Breast epithelium (tissue), 4 donors: ENCODE measurements at regions not wholly inside any gene's neighbourhood (a gene's known extent, or its start where the extent isn't known, plus 50 kb on each side); places are given as distances from the start of the nearest gene placed in this dataset.

Experiments
- DNase-seq, 2 donors: peaks; one replicate each; pipeline ENCODE4 v3.0.0-alpha.2; 2019; ENCODE audit warnings: low spot score in 2 of 2
- H3K27ac ChIP-seq, 2 donors: fragments of 200-600 bp; sonication (generic) in 1 of 2; one replicate each; pipeline ENCODE4 v1.5.1; 2016 to 2019; ENCODE audit warnings: mild to moderate bottlenecking in 1 of 2
- H3K27me3 ChIP-seq, 2 donors: fragments of 200-600 bp; sonication (generic) in 1 of 2; one replicate each; pipeline versions ENCODE4 v1.5.1 to v1.6.0; 2017 to 2019; ENCODE audit warnings: control low read depth in 1 of 2, mild to moderate bottlenecking in 1 of 2
- H3K36me3 ChIP-seq: fragments of 200-600 bp; one replicate; pipeline ENCODE4 v1.5.1; 2019
- H3K4me1 ChIP-seq, 2 donors: fragments of 200-600 bp; sonication (generic); one replicate each; pipeline ENCODE4 v1.5.1; 2016 to 2019; ENCODE audit warnings: control low read depth in 1 of 2
- H3K4me3 ChIP-seq, 3 donors: fragments of 200-600 bp; sonication (generic); 1 replicate in 2 of 3; 2 replicates in 1 of 3; pipeline ENCODE4 v1.5.1; 2016 to 2019; ENCODE audit warnings: mild to moderate bottlenecking in 3 of 3, moderate library complexity in 2 of 3
- H3K9me3 ChIP-seq, 2 donors: fragments of 200-600 bp; sonication (generic) in 1 of 2; one replicate each; pipeline ENCODE4 v1.5.1; 2016 to 2019; ENCODE audit warnings: control low read depth in 1 of 2
- CTCF ChIP-seq, 3 donors: fragments of 450-650 bp; IDR thresholded peaks; one replicate each; pipeline ENCODE4 v1.5.1; 2016 to 2017; ENCODE audit warnings: antibody characterized with exemption in 3 of 3, mild to moderate bottlenecking in 3 of 3, moderate library complexity in 3 of 3
- POLR2A ChIP-seq: fragments of 450-650 bp; IDR thresholded peaks from one replicate; pipeline ENCODE4 v1.6.1; 2016; ENCODE audit warnings: antibody characterized with exemption, mild to moderate bottlenecking, moderate library complexity
- POLR2AphosphoS5 ChIP-seq, 3 donors: sonication (generic); formaldehyde crosslinking; IDR thresholded peaks; one replicate each; pipeline ENCODE4 v1.6.1; 2017; ENCODE audit warnings: antibody characterized with exemption in 3 of 3
- intact Hi-C: fragments of 100-400 bp; cut with DNase I; formaldehyde crosslinking; loops from one replicate; pipeline ENCODE4 v1.15.1; 2023; ENCODE audit warnings: low total_unique reads

GRCh38 chr4:97216046-97216445, 927.2 kb downstream of the STPG2 start:
- H3K27ac ChIP-seq = no peak overlapping the region
- intact Hi-C loops = no loop called here
- H3K4me3 ChIP-seq = no peak overlapping the region
- TF ChIP-seq POLR2A (no peak), POLR2AphosphoS5 (IDR thresholded peaks at IDR 0.05) (no peak), CTCF (IDR thresholded peaks at IDR 0.05) (no peak)
- H3K27me3 ChIP-seq = no peaks in the 10 kb centered on the region
- H3K36me3 ChIP-seq = no peaks in the 10 kb centered on the region
- no peak for DNase-seq
- no peaks in the 10 kb centered on the region for H3K9me3 ChIP-seq
- no peaks in the 10 kb centered on the region for H3K4me1 ChIP-seq

GRCh38 chr4:97235521-97235920, 907.8 kb downstream of the STPG2 start:
- H3K27me3 ChIP-seq = no peaks in the 10 kb centered on the region
- no peaks in the 10 kb centered on the region for H3K9me3 ChIP-seq
- no peak for TF ChIP-seq POLR2A
- TF ChIP-seq POLR2AphosphoS5 (IDR thresholded peaks at IDR 0.05) = no peak
- no peak for TF ChIP-seq CTCF (IDR thresholded peaks at IDR 0.05)
- no peak overlapping the region for H3K4me3 ChIP-seq
- no peaks in the 10 kb centered on the region for H3K4me1 ChIP-seq
- DNase-seq = no peak
- no peaks in the 10 kb centered on the region for H3K36me3 ChIP-seq
- no peak overlapping the region for H3K27ac ChIP-seq
- intact Hi-C loops = no loop called here

- no peak for DNase-seq
- no peak for TF ChIP-seq CTCF (IDR thresholded peaks at IDR 0.05)
- TF ChIP-seq POLR2A = no peak
- TF ChIP-seq POLR2AphosphoS5 (IDR thresholded peaks at IDR 0.05) = no peak
- Histone ChIP-seq H3K36me3 (no peaks in the 10 kb centered on the region), H3K4me1 (no peaks in the 10 kb centered on the region), H3K4me3 (no peak overlapping the region), H3K27me3 (no peaks in the 10 kb centered on the region), H3K27ac (no peak overlapping the region), H3K9me3 (no peaks in the 10 kb centered on the region)
- intact Hi-C loops = no loop called here
These were observed 904.2 kb downstream of the STPG2 start for GRCh38 chr4:97238956-97239666.

GRCh38 chr4:97239667-97239997, 903.6 kb downstream of the STPG2 start:
- Histone ChIP-seq H3K9me3 (no peaks in the 10 kb centered on the region), H3K36me3 (no peaks in the 10 kb centered on the region), H3K4me3 (no peak overlapping the region), H3K27ac (no peak overlapping the region), H3K4me1 (no peaks in the 10 kb centered on the region), H3K27me3 (no peaks in the 10 kb centered on the region)
- intact Hi-C loops = no loop called here
- TF ChIP-seq CTCF (IDR thresholded peaks at IDR 0.05) = no peak
- TF ChIP-seq POLR2A = no peak
- TF ChIP-seq POLR2AphosphoS5 (IDR thresholded peaks at IDR 0.05) = no peak
- no peak for DNase-seq

- Histone ChIP-seq H3K27me3 (no peaks in the 10 kb centered on the region), H3K4me3 (no peak overlapping the region), H3K4me1 (no peaks in the 10 kb centered on the region), H3K9me3 (no peaks in the 10 kb centered on the region), H3K36me3 (no peaks in the 10 kb centered on the region), H3K27ac (no peak overlapping the region)
- DNase-seq = no peak
- TF ChIP-seq POLR2A = no peak
- TF ChIP-seq CTCF (IDR thresholded peaks at IDR 0.05) = no peak
- TF ChIP-seq POLR2AphosphoS5 (IDR thresholded peaks at IDR 0.05) = no peak
- intact Hi-C loops = no loop called here
These were observed 890.6 kb downstream of the STPG2 start for GRCh38 chr4:97252615-97253154.
